Spleen (tissue), 11 donors: ENCODE measurements at regions not wholly inside any gene's neighbourhood (a gene's known extent, or its start where the extent isn't known, plus 50 kb on each side); places are given as distances from the start of the nearest gene placed in this dataset.

Source experiments
- DNase-seq: peaks from one replicate; pipeline ENCODE4 v3.0.0-alpha.2; 2020
- H3K27ac ChIP-seq, 8 donors: fragments of 200-600 bp; sonication (generic) in 7 of 8; 1 replicate in 4 of 8; 2 replicates in 4 of 8; pipeline versions ENCODE4 v1.5.0 to v1.8.0; 2016 to 2021; ENCODE audit warnings: inconsistent platforms in 4 of 8, mild to moderate bottlenecking in 4 of 8, moderate library complexity in 1 of 8
- H3K27me3 ChIP-seq, 7 donors: fragments of 200-600 bp; sonication (generic) in 6 of 7; replicated peaks in 1 of 7; 1 replicate in 4 of 7; 2 replicates in 3 of 7; pipeline versions ENCODE4 v1.5.0 to v1.8.0; 2016 to 2021; ENCODE audit warnings: inconsistent platforms in 3 of 7, mild to moderate bottlenecking in 1 of 7
- H3K36me3 ChIP-seq, 6 donors: fragments of 200-600 bp; sonication (generic) in 5 of 6; 1 replicate in 4 of 6; 2 replicates in 2 of 6; pipeline versions ENCODE4 v1.5.0 to v1.8.0; 2016 to 2021; ENCODE audit warnings: inconsistent platforms in 2 of 6
- H3K4me1 ChIP-seq, 6 donors: fragments of 200-600 bp; sonication (generic) in 5 of 6; 1 replicate in 3 of 6; 2 replicates in 3 of 6; pipeline versions ENCODE4 v1.5.0 to v1.8.0; 2016 to 2021; ENCODE audit warnings: inconsistent platforms in 3 of 6
- H3K4me3 ChIP-seq, 8 donors: fragments of 200-600 bp; sonication (generic) in 7 of 8; 1 replicate in 4 of 8; 2 replicates in 4 of 8; pipeline versions ENCODE4 v1.5.0 to v1.8.0; 2016 to 2021; ENCODE audit warnings: inconsistent platforms in 4 of 8, mild to moderate bottlenecking in 4 of 8, moderate library complexity in 2 of 8
- H3K9me3 ChIP-seq, 8 donors: fragments of 200-600 bp; sonication (generic) in 7 of 8; 1 replicate in 4 of 8; 2 replicates in 4 of 8; pipeline versions ENCODE4 v1.5.0 to v1.8.0; 2016 to 2021; ENCODE audit warnings: inconsistent platforms in 4 of 8
- CTCF ChIP-seq, 11 experiments: fragments of 200-600 bp in 7 of 11; fragments of 450-650 bp in 4 of 11; sonication (generic) in 4 of 11; IDR thresholded peaks in 8 of 11; conservative IDR thresholded peaks in 3 of 11; 1 replicate in 7 of 11; 2 replicates in 4 of 11; pipeline versions ENCODE4 v1.4.0 to v1.8.0; 2016 to 2021; ENCODE audit warnings: antibody characterized with exemption in 11 of 11, inconsistent platforms in 4 of 11, mild to moderate bottlenecking in 1 of 11
- POLR2A ChIP-seq, 3 donors: fragments of 450-650 bp; IDR thresholded peaks; one replicate each; pipeline ENCODE4 v1.5.1; 2017; ENCODE audit warnings: antibody characterized with exemption in 3 of 3, mild to moderate bottlenecking in 1 of 3
- POLR2AphosphoS5 ChIP-seq, 3 donors: sonication (generic); formaldehyde crosslinking; IDR thresholded peaks; one replicate each; pipeline ENCODE4 v1.5.1; 2017; ENCODE audit warnings: antibody characterized with exemption in 3 of 3
- WGBS, 5 donors: extraction: QIAGEN DNeasy Blood & Tissue Kit in 3 of 5; methylation state at CpG; one replicate each; pipeline versions ENCODE4 v1.1.5 to v1.1.7; 2013 to 2018; 5-methylcytosine and 5-hydroxymethylcytosine counted together
- intact Hi-C: fragments of 100-400 bp; cut with DNase I; formaldehyde crosslinking; loops from one replicate; pipeline ENCODE4 v1.15.0; 2023; ENCODE audit warnings: low total_unique reads
- donor health status: healthy with polysubstance abuse.
- donor health status: DM: no; HTN: no; CAD: no; lungs with moderate emphysema.
- donor health status: DM: no; HTN: no; CAD: no.
- donor health status: Bipolar disorder and iron deficiency.
- donor health status: healthy.
- donor health status: DM: no; HTN: no; CAD: no.
- donor health status: DM: yes; HTN: yes; CAD: no.

GRCh38 chr13:76014406-76015318, 378.5 kb downstream of the LMO7 start:
- H3K27me3 ChIP-seq, result no peaks in the 10 kb centered on the region
- intact Hi-C loops, result no loop called here
- no peak overlapping the region for H3K4me3 ChIP-seq
- WGBS, 5 donors, result 49 to 71% (median 60%) methylated on average over 5 of the region's 5 CpGs
- no peaks in the 10 kb centered on the region for H3K36me3 ChIP-seq
- no peaks in the 10 kb centered on the region for H3K9me3 ChIP-seq
- H3K27ac ChIP-seq, result no peak overlapping the region
- no peaks in the 10 kb centered on the region for H3K4me1 ChIP-seq
- no peak for TF ChIP-seq POLR2AphosphoS5 (IDR thresholded peaks at IDR 0.05)
- no peak for TF ChIP-seq CTCF (IDR thresholded peaks at IDR 0.05 in 8 of 11, conservative IDR thresholded peaks at IDR 0.05 in 3 of 11)
- TF ChIP-seq POLR2A (IDR thresholded peaks at IDR 0.05), result no peak
- DNase-seq, result no peak

DNA sequence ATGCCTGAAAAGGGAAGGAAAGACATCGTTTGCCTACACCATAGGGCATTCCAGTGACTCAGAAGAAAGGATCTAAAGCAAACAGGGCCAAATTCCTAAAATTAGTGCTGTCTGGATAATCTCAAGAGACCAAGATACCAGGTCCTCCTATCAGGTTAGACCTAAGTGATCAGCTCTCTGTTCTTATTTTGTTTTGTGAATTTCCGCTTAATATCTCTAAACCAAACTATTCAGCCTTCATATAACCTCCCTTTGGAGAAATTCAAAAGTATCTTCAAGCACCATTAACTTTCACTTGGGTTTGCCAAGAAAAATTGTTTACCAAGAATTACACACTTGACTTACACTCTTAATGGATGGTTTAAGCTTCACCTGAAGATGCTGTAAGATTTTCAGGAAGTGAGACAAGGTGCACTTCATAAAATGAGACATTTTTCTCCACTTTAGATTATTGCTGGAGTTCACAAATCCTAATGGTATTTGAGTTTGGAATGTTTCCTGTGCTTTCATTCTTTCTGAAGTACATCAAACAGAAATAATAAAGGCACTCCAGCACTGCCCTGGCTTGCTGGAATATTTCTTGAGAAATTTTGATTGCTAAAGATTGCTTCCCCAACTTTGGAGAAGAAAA, 376.1 kb downstream of the LMO7 start:
- H3K4me3 ChIP-seq, result no peak overlapping the region
- 55 to 85% (median 67%) methylated on average over 2 of the region's 2 CpGs for WGBS, 5 donors
- H3K27me3 ChIP-seq, result no peaks in the 10 kb centered on the region
- no peaks in the 10 kb centered on the region for H3K9me3 ChIP-seq
- TF ChIP-seq CTCF (IDR thresholded peaks at IDR 0.05 in 8 of 11, conservative IDR thresholded peaks at IDR 0.05 in 3 of 11) (no peak), POLR2AphosphoS5 (IDR thresholded peaks at IDR 0.05) (no peak), POLR2A (IDR thresholded peaks at IDR 0.05) (no peak)
- DNase-seq, result no peak
- H3K27ac ChIP-seq, result no peak overlapping the region
- H3K4me1 ChIP-seq, result no peaks in the 10 kb centered on the region
- no peaks in the 10 kb centered on the region for H3K36me3 ChIP-seq
- intact Hi-C loops, result no loop called here

DNA sequence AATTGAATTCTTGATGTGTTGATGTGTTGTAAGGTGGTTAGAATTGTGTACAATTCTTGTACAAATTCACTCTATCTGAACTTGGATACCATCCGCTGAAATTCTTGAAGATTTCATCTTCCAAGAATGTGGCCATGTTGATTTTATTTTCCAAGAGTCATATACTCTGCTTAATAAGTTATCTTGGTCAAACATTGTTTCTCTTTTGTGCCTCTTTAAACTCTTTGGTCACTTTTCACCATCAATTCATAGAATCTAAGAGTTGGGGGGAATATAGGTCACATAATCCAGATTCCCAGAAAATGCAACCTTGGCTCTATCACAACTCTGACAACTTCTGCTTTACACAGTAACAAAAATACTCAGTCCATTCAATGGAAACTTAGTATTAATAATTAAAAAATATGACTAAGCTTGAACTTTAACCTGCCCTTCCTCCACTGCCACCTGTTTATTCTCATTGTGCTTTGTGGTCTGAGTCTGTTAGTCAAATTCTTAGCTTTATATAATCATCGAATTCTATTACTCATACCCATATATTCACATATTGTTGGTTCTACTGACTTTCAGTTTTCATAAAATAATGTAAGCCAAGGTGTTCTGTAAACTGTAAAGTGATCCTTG, 373.2 kb downstream of the LMO7 start:
- H3K4me1 ChIP-seq, result no peaks in the 10 kb centered on the region
- TF ChIP-seq POLR2AphosphoS5 (IDR thresholded peaks at IDR 0.05) (no peak), POLR2A (IDR thresholded peaks at IDR 0.05) (no peak), CTCF (IDR thresholded peaks at IDR 0.05 in 8 of 11, conservative IDR thresholded peaks at IDR 0.05 in 3 of 11) (no peak)
- H3K9me3 ChIP-seq, result no peaks in the 10 kb centered on the region
- no peaks in the 10 kb centered on the region for H3K27me3 ChIP-seq
- intact Hi-C loops, result no loop called here
- 85 to 96% (median 91%) methylated on average over 2 of the region's 2 CpGs for WGBS, 5 donors
- H3K36me3 ChIP-seq, result no peaks in the 10 kb centered on the region
- no peak overlapping the region for H3K27ac ChIP-seq
- no peak for DNase-seq
- no peak overlapping the region for H3K4me3 ChIP-seq

GRCh38 chr13:76004416-76004815, 368.3 kb downstream of the LMO7 start:
- no peaks in the 10 kb centered on the region for H3K27me3 ChIP-seq
- TF ChIP-seq POLR2A (IDR thresholded peaks at IDR 0.05) (no peak), POLR2AphosphoS5 (IDR thresholded peaks at IDR 0.05) (no peak), CTCF (IDR thresholded peaks at IDR 0.05 in 8 of 11, conservative IDR thresholded peaks at IDR 0.05 in 3 of 11) (no peak)
- no peak overlapping the region for H3K4me3 ChIP-seq
- 78 to 89% (median 87%) methylated on average over 2 of the region's 2 CpGs for WGBS, 5 donors
- no peak overlapping the region for H3K27ac ChIP-seq
- no peak for DNase-seq
- H3K9me3 ChIP-seq, result no peaks in the 10 kb centered on the region
- H3K36me3 ChIP-seq, result no peaks in the 10 kb centered on the region
- H3K4me1 ChIP-seq, result no peaks in the 10 kb centered on the region
- intact Hi-C loops, result no loop called here
